HFFc6 (cell line): ENCODE measurements at regions not wholly inside any gene's neighbourhood (a gene's known extent, or its start where the extent isn't known, plus 50 kb on each side); places are given as distances from the start of the nearest gene placed in this dataset.

ENCODE experiments used
- DNase-seq: peaks from one replicate; pipeline ENCODE4 v3.0.0-alpha.2; 2018
- H3K27ac Mint-ChIP-seq: 2 replicates; pipeline ENCODE4 v1.8.0; 2020; ENCODE audit warnings: mild to moderate bottlenecking, mixed read lengths
- H3K27me3 Mint-ChIP-seq: 2 replicates; pipeline ENCODE4 v1.8.0; 2021; ENCODE audit warnings: mild to moderate bottlenecking, moderate library complexity, mixed read lengths; ENCODE audit not compliant: insufficient read depth
- H3K36me3 Mint-ChIP-seq: 2 replicates; pipeline ENCODE4 v1.8.0; 2021; ENCODE audit warnings: low read depth, mixed read lengths
- H3K4me1 Mint-ChIP-seq: 2 replicates; pipeline ENCODE4 v1.8.0; 2020; ENCODE audit warnings: low read depth, mixed read lengths
- H3K4me3 Mint-ChIP-seq: 2 replicates; pipeline ENCODE4 v1.8.0; 2020; ENCODE audit warnings: mild to moderate bottlenecking, moderate library complexity, mixed read lengths
- H3K9me3 Mint-ChIP-seq: 2 replicates; pipeline ENCODE4 v1.8.0; 2020; ENCODE audit warnings: mild to moderate bottlenecking, mixed read lengths
- TF ChIP-seq, protein P1 (sequence below): fragments of 200-600 bp; sonication (generic); IDR thresholded peaks from 2 replicates; pipeline ENCODE4 v1.5.0; 2021; ENCODE audit warnings: antibody characterized with exemption, mild to moderate bottlenecking

DNA sequence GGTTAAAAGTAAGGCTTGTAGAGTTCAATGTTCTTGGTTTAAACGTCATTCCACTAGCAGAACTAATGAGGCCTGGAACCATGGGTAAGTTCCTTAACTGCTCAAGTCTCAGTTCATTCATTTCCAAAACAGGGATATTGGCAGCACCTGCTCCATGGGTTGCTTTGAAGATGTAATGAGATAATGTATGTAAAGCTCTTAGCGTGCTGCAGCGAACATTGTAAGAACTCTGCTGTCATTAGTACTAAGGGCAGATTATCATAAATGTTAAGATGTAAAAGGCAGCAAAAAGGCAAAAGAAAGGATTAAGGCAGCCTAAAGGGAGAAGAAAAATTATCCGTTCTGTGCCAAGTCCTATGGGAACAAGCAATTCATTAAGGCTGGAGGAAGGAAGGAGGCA, 129.1 kb upstream of the NGF start:
- no peak for DNase-seq
- Mint-ChIP-seq H3K27me3 (no peaks in the 10 kb centered on the region; the same call in none of the 2 replicates), H3K4me1 (peaks cover 49% of the 10 kb centered on the region), H3K9me3 (no peaks in the 10 kb centered on the region), H3K4me3 (no peak overlapping the region), H3K27ac (no peak overlapping the region), H3K36me3 (no peaks in the 10 kb centered on the region)
- TF ChIP-seq, protein P1, sequence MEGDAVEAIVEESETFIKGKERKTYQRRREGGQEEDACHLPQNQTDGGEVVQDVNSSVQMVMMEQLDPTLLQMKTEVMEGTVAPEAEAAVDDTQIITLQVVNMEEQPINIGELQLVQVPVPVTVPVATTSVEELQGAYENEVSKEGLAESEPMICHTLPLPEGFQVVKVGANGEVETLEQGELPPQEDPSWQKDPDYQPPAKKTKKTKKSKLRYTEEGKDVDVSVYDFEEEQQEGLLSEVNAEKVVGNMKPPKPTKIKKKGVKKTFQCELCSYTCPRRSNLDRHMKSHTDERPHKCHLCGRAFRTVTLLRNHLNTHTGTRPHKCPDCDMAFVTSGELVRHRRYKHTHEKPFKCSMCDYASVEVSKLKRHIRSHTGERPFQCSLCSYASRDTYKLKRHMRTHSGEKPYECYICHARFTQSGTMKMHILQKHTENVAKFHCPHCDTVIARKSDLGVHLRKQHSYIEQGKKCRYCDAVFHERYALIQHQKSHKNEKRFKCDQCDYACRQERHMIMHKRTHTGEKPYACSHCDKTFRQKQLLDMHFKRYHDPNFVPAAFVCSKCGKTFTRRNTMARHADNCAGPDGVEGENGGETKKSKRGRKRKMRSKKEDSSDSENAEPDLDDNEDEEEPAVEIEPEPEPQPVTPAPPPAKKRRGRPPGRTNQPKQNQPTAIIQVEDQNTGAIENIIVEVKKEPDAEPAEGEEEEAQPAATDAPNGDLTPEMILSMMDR, result no peak

DNA sequence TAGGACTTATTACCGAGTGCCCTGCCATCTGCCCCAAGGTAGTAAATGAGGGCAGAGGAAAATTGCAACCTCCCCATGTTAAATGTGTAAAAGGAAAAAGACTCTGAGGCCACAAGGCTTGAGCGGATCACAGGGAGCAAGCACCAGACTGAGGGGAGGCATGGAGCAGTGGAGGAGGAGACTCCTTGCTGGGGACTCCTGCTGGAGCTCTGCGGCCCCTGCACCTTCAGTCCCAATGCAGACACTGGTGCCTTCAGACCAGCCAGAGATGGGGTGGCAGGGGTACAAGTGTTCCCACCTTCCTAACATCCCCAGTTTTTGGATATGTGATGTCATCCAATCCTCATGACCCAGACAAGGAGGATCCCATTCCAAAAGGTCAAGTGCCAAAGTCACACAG, 128.4 kb upstream of the NGF start:
- no peak overlapping the region for H3K4me3 Mint-ChIP-seq
- H3K4me1 Mint-ChIP-seq, result peaks cover 49% of the 10 kb centered on the region
- TF ChIP-seq, protein P1, result peak; percentile 52
- DNase-seq, result no peak
- H3K27me3 Mint-ChIP-seq, result no peaks in the 10 kb centered on the region; the same call in 1 of the 2 replicates
- H3K9me3 Mint-ChIP-seq, result no peaks in the 10 kb centered on the region
- no peak overlapping the region for H3K27ac Mint-ChIP-seq
- no peaks in the 10 kb centered on the region for H3K36me3 Mint-ChIP-seq

DNA sequence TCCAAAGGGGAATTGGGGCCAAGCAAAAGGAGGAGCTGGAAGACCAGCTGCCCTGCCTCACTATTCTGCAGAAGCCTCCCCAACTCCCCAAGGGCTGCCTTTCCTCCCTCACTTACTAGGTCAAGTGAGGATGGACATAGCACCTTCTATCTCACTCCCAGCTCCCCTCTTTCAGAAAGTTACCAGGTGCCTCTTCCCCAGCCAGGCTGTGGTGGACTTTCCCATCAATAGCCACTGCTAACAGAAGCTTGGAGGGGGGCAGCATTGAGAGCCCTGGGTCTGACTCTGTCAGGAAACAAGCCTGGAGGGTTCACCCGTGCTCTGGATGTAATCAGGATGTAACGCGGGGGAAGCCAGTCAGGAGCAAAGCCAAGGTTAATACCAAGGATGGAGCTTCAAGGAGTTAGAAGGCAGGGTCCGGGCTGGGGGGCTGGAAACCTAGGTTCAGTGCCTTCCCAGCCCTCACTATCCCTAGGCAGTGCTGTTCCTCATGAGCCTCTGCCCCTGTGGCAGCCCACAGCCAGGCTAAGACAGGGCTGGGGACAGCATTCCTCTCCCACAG, 127.8 kb upstream of the NGF start:
- no peaks in the 10 kb centered on the region for H3K36me3 Mint-ChIP-seq
- H3K4me1 Mint-ChIP-seq, result peaks cover 46% of the 10 kb centered on the region
- H3K9me3 Mint-ChIP-seq, result no peaks in the 10 kb centered on the region
- H3K4me3 Mint-ChIP-seq, result no peak overlapping the region
- no peak for DNase-seq
- H3K27ac Mint-ChIP-seq, result no peak overlapping the region; the same call in 1 of the 2 replicates
- no peaks in the 10 kb centered on the region; the same call in 1 of the 2 replicates for H3K27me3 Mint-ChIP-seq
- TF ChIP-seq, protein P1, result no peak

DNA sequence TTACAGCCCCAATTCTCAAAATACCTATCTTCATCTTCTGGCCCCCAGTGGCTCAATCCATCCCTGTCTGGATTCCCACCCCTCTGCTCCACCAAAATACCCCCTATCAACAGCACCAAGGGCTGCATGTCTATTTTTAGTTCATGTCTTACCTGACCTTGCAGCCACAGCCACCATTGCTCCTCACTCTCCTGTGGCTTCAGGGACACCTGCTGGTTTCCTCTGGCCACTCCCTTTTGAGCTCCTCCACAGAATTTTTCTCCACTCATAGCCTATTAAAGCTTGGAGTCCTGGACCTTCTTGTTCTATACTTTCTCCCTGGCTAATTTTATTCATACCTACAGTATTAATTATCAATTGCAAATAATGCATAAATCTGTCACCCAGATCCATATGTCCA, 125.3 kb upstream of the NGF start:
- Mint-ChIP-seq H3K4me1 (peaks cover 26% of the 10 kb centered on the region), H3K9me3 (no peaks in the 10 kb centered on the region), H3K36me3 (no peaks in the 10 kb centered on the region), H3K4me3 (no peak overlapping the region), H3K27me3 (no peaks in the 10 kb centered on the region; the same call in none of the 2 replicates), H3K27ac (no peak overlapping the region)
- DNase-seq, result no peak
- TF ChIP-seq, protein P1, result peak; percentile 62

DNA sequence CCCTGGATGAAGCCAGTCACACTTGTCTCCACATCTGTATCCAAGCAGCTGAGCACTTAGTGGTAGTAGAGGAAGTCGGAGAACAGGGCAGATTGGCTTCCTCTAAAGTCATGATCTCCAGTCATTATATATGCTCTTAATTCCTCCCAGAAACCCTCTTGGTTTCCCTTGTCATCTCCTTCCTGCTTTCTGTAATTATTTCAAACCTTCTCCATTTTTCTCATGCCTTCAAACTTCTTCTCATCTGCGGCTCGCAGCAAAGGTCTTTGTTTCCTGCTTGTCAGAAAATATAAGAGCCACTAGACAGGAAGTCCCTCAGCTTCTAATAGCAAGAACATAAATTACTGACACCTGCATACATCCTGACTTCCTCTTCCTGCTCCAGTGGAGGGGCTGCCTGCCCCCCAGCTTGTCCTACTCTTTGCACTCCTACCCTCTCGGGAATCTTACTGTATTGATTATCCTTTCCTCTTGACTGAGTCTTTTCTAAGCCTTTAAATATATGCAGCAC, 124.6 kb upstream of the NGF start:
- no peak for DNase-seq
- Mint-ChIP-seq H3K27me3 (no peaks in the 10 kb centered on the region; the same call in none of the 2 replicates), H3K4me3 (no peak overlapping the region), H3K4me1 (peaks cover 21% of the 10 kb centered on the region), H3K27ac (no peak overlapping the region), H3K36me3 (no peaks in the 10 kb centered on the region), H3K9me3 (no peaks in the 10 kb centered on the region)
- TF ChIP-seq, protein P1, result no peak
